ENCODE measurements at regions not wholly inside any gene's neighbourhood (a gene's known extent, or its start where the extent isn't known, plus 50 kb on each side); places are given as distances from the start of the nearest gene placed in this dataset.

DNA sequence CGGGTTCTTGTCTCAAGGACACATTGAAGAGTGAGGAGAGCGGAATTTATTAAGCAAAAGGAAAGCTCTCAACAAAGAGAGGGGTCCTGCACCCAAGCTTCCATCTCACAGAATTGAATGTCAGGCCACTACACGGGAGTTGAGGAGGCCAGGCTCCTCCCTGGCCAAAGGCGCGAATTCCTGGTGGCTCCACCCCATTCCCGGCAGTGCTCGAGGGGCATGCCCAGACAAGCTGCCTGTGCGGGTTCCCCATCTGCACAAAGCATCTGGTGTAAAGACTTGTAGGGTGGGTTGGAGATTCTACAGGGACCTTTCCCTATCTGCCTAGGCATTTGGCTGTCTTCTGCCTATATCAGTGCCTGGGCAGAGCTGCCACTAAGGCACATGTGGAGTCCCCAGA is 648.5 kb upstream of the PKN2 start:
- H3K27ac Mint-ChIP-seq (ENCODE audit: unreplicated experiment): no peak overlapping the region
- Histone ChIP-seq H3K9ac (ENCODE audit: low read length) (no peak overlapping the region), H3K36me3 (ENCODE audit: insufficient read depth, low read length) (no peaks in the 10 kb centered on the region), H3K9me3 (ENCODE audit: insufficient read depth, low read depth, low read length) (no peaks in the 10 kb centered on the region), H3K4me2 (ENCODE audit: low read length) (no peak overlapping the region), H2AFZ (ENCODE audit: low read depth, low read length) (no peak overlapping the region), H3K4me3 (ENCODE audit: insufficient read depth, low read depth, low read length) (no peak overlapping the region), H3K4me1 (ENCODE audit: insufficient read depth, low read length) (no peaks in the 10 kb centered on the region), H3K79me2 (ENCODE audit: insufficient read depth, low read length) (no peaks in the 10 kb centered on the region), H4K20me1 (ENCODE audit: insufficient read depth, low read length) (no peaks in the 10 kb centered on the region), H3K27me3 (ENCODE audit: insufficient read depth, low read length) (no peaks in the 10 kb centered on the region), H3K27ac (ENCODE audit: low read depth, low read length) (no peak overlapping the region)
- DNase-seq (ENCODE audit: low read depth) (no peak), FAIRE-seq (no peak)
- no peaks in the 10 kb centered on the region for H3K36me3 Mint-ChIP-seq (ENCODE audit: low read depth, unreplicated experiment)
- no peak overlapping the region for H3K4me3 Mint-ChIP-seq (ENCODE audit: unreplicated experiment)
- TF ChIP-seq, protein P1, sequence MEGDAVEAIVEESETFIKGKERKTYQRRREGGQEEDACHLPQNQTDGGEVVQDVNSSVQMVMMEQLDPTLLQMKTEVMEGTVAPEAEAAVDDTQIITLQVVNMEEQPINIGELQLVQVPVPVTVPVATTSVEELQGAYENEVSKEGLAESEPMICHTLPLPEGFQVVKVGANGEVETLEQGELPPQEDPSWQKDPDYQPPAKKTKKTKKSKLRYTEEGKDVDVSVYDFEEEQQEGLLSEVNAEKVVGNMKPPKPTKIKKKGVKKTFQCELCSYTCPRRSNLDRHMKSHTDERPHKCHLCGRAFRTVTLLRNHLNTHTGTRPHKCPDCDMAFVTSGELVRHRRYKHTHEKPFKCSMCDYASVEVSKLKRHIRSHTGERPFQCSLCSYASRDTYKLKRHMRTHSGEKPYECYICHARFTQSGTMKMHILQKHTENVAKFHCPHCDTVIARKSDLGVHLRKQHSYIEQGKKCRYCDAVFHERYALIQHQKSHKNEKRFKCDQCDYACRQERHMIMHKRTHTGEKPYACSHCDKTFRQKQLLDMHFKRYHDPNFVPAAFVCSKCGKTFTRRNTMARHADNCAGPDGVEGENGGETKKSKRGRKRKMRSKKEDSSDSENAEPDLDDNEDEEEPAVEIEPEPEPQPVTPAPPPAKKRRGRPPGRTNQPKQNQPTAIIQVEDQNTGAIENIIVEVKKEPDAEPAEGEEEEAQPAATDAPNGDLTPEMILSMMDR (IDR thresholded peaks at IDR 0.05; ENCODE audit: insufficient read depth, low read depth, low read length): no peak
- TF ChIP-seq EZH2 (IDR thresholded peaks at IDR 0.05; ENCODE audit: insufficient read depth, low read length): no peak
- H3K9me3 Mint-ChIP-seq (ENCODE audit: unreplicated experiment): peaks cover 6% of the 10 kb centered on the region
- no peaks in the 10 kb centered on the region for H3K27me3 Mint-ChIP-seq (ENCODE audit: low read depth, unreplicated experiment)
- no peaks in the 10 kb centered on the region for H3K4me1 Mint-ChIP-seq (ENCODE audit: low read depth, unreplicated experiment)

GRCh38 chr1:88036345-88037014 is 647.6 kb upstream of the PKN2 start:
- Histone ChIP-seq H3K79me2 (ENCODE audit: insufficient read depth, low read length) (no peaks in the 10 kb centered on the region), H4K20me1 (ENCODE audit: insufficient read depth, low read length) (no peaks in the 10 kb centered on the region), H3K36me3 (ENCODE audit: insufficient read depth, low read length) (no peaks in the 10 kb centered on the region), H3K9me3 (ENCODE audit: insufficient read depth, low read depth, low read length) (no peaks in the 10 kb centered on the region), H3K27me3 (ENCODE audit: insufficient read depth, low read length) (no peaks in the 10 kb centered on the region), H3K27ac (ENCODE audit: low read depth, low read length) (no peak overlapping the region), H3K4me3 (ENCODE audit: insufficient read depth, low read depth, low read length) (no peak overlapping the region), H3K9ac (ENCODE audit: low read length) (no peak overlapping the region), H3K4me1 (ENCODE audit: insufficient read depth, low read length) (no peaks in the 10 kb centered on the region), H2AFZ (ENCODE audit: low read depth, low read length) (no peak overlapping the region), H3K4me2 (ENCODE audit: low read length) (no peak overlapping the region)
- Mint-ChIP-seq H3K4me3 (ENCODE audit: unreplicated experiment) (no peak overlapping the region), H3K9me3 (ENCODE audit: unreplicated experiment) (peaks cover 6% of the 10 kb centered on the region), H3K27ac (ENCODE audit: unreplicated experiment) (no peak overlapping the region), H3K4me1 (ENCODE audit: low read depth, unreplicated experiment) (no peaks in the 10 kb centered on the region), H3K36me3 (ENCODE audit: low read depth, unreplicated experiment) (no peaks in the 10 kb centered on the region), H3K27me3 (ENCODE audit: low read depth, unreplicated experiment) (no peaks in the 10 kb centered on the region)
- no peak for DNase-seq (ENCODE audit: low read depth)
- no peak for TF ChIP-seq EZH2 (IDR thresholded peaks at IDR 0.05; ENCODE audit: insufficient read depth, low read length)
- TF ChIP-seq, protein P1 (IDR thresholded peaks at IDR 0.05; ENCODE audit: insufficient read depth, low read depth, low read length): no peak
- no peak for FAIRE-seq

- Mint-ChIP-seq H3K36me3 (ENCODE audit: low read depth, unreplicated experiment) (no peaks in the 10 kb centered on the region), H3K4me1 (ENCODE audit: low read depth, unreplicated experiment) (no peaks in the 10 kb centered on the region), H3K27me3 (ENCODE audit: low read depth, unreplicated experiment) (no peaks in the 10 kb centered on the region), H3K27ac (ENCODE audit: unreplicated experiment) (no peak overlapping the region), H3K4me3 (ENCODE audit: unreplicated experiment) (no peak overlapping the region), H3K9me3 (ENCODE audit: unreplicated experiment) (peaks cover 6% of the 10 kb centered on the region)
- peak; percentile 81 for FAIRE-seq
- H3K27me3 ChIP-seq (ENCODE audit: insufficient read depth, low read length): no peaks in the 10 kb centered on the region
- H2AFZ ChIP-seq (ENCODE audit: low read depth, low read length): no peak overlapping the region
- H3K4me1 ChIP-seq (ENCODE audit: insufficient read depth, low read length): no peaks in the 10 kb centered on the region
- no peaks in the 10 kb centered on the region for H3K9me3 ChIP-seq (ENCODE audit: insufficient read depth, low read depth, low read length)
- no peak overlapping the region for H3K9ac ChIP-seq (ENCODE audit: low read length)
- DNase-seq (ENCODE audit: low read depth): no peak
- no peaks in the 10 kb centered on the region for H3K36me3 ChIP-seq (ENCODE audit: insufficient read depth, low read length)
- TF ChIP-seq EZH2 (IDR thresholded peaks at IDR 0.05; ENCODE audit: insufficient read depth, low read length): no peak
- TF ChIP-seq, protein P1 (IDR thresholded peaks at IDR 0.05; ENCODE audit: insufficient read depth, low read depth, low read length): no peak
- H3K4me2 ChIP-seq (ENCODE audit: low read length): no peak overlapping the region
- H3K27ac ChIP-seq (ENCODE audit: low read depth, low read length): no peak overlapping the region
- H3K4me3 ChIP-seq (ENCODE audit: insufficient read depth, low read depth, low read length): no peak overlapping the region
- H3K79me2 ChIP-seq (ENCODE audit: insufficient read depth, low read length): no peaks in the 10 kb centered on the region
- H4K20me1 ChIP-seq (ENCODE audit: insufficient read depth, low read length): no peaks in the 10 kb centered on the region
These were observed 644.8 kb upstream of the PKN2 start for GRCh38 chr1:88039240-88039639.
